DND-41 (cell line): ENCODE measurements at regions not wholly inside any gene's neighbourhood (a gene's known extent, or its start where the extent isn't known, plus 50 kb on each side); places are given as distances from the start of the nearest gene placed in this dataset.

ENCODE experiments used
- ATAC-seq: fragments of 200-7000 bp; cut with Tn5 transposase; 3 replicates; pipeline ENCODE4 v1.9.1; 2021; ENCODE audit warnings: low read depth; ENCODE audit not compliant: insufficient read depth
- DNase-seq: peaks from one replicate; pipeline ENCODE4 v3.0.0-alpha.2; 2020
- H2AFZ ChIP-seq: 2 replicates; pipeline ENCODE4 v1.6.0; 2012; ENCODE audit warnings: low read depth, low read length
- H3K27ac ChIP-seq: 2 replicates; pipeline ENCODE4 v1.5.1; 2012; ENCODE audit warnings: low read length, inconsistent platforms
- H3K27me3 ChIP-seq: fragments of 200-600 bp; sonication (generic); 2 replicates; pipeline ENCODE4 v1.6.0; 2012; ENCODE audit warnings: low read length, mild to moderate bottlenecking, inconsistent platforms; ENCODE audit not compliant: insufficient read depth, poor library complexity
- H3K36me3 ChIP-seq: 2 replicates; pipeline ENCODE4 v1.5.1; 2012; ENCODE audit warnings: low read length, inconsistent platforms; ENCODE audit not compliant: insufficient read depth
- H3K4me1 ChIP-seq: 2 replicates; pipeline ENCODE4 v1.5.1; 2012; ENCODE audit warnings: mild to moderate bottlenecking, low read length; ENCODE audit not compliant: insufficient read depth
- H3K4me2 ChIP-seq: 2 replicates; pipeline ENCODE4 v1.6.0; 2012; ENCODE audit warnings: mild to moderate bottlenecking, moderate library complexity, low read length, inconsistent platforms; ENCODE audit not compliant: insufficient read depth
- H3K4me3 ChIP-seq, 2 experiments: fragments of 200-600 bp in 1 of 2; shearing (Covaris generic) in 1 of 2; 2 replicates each; pipeline ENCODE4 v1.5.1; 2012 to 2016; ENCODE audit warnings: inconsistent platforms in 2 of 2, low read length in 2 of 2, mild to moderate bottlenecking in 2 of 2, low read depth in 1 of 2, moderate library complexity in 1 of 2
- H3K79me2 ChIP-seq: 2 replicates; pipeline ENCODE4 v1.6.0; 2012; ENCODE audit warnings: low read length, inconsistent platforms; ENCODE audit not compliant: insufficient read depth
- H3K9ac ChIP-seq: 2 replicates; pipeline ENCODE4 v1.6.0; 2012; ENCODE audit warnings: low read depth, mild to moderate bottlenecking, inconsistent platforms, low read length, moderate library complexity
- H3K9me3 ChIP-seq: 2 replicates; pipeline ENCODE4 v1.5.1; 2012; ENCODE audit warnings: low read length, moderate library complexity, mild to moderate bottlenecking, inconsistent platforms; ENCODE audit not compliant: insufficient read depth, severe bottlenecking
- H4K20me1 ChIP-seq: 2 replicates; pipeline ENCODE4 v1.6.0; 2012; ENCODE audit warnings: low read length; ENCODE audit not compliant: insufficient read depth
- EZH2 ChIP-seq: IDR thresholded peaks from 3 replicates; pipeline ENCODE4 v1.6.1; 2012; ENCODE audit warnings: borderline replicate concordance, low read depth, mild to moderate bottlenecking, moderate library complexity, low read length, inconsistent platforms; ENCODE audit not compliant: severe bottlenecking
- TF ChIP-seq, protein P1 (sequence below): IDR thresholded peaks from 2 replicates; pipeline ENCODE4 v1.5.1; 2012; ENCODE audit warnings: borderline replicate concordance, low read length, moderate library complexity, mild to moderate bottlenecking; ENCODE audit not compliant: poor library complexity, severe bottlenecking; ENCODE audit errors: extremely low read depth

DNA sequence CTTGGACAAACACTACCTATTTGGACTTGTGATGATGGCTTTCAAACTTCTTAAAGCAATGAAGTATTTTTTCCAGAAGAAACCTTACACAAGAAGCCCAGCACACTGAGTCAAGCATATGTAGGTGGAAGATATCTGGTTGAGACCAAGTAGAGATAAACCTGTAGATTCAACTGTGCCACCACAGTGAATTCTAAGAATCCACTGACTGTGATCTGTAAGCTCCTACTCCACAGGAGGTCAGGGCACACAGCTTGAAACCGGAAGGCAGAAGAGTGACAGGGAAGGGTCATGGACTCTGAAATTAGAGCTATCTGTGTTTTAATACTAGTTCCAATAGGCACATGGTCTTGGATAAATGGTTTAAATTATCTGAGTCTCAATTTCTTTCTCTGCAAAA lies 404.5 kb downstream of the ETS1 start:
- ATAC-seq = peak; percentile 95
- DNase-seq = peak; percentile 83
- Histone ChIP-seq H3K9ac (peak overlapping the region; percentile 22; the same call in 1 of the 2 replicates), H3K4me1 (peaks cover 63% of the 10 kb centered on the region), H3K4me2 (peak overlapping the region; percentile 27), H3K36me3 (peaks cover 8% of the 10 kb centered on the region; the same call in 1 of the 2 replicates), H2AFZ (no peak overlapping the region; the same call in 1 of the 2 replicates), H3K9me3 (peaks cover 16% of the 10 kb centered on the region), H3K27ac (peak overlapping the region; percentile 76), H3K4me3 (no peak overlapping the region), H3K27me3 (no peaks in the 10 kb centered on the region), H3K79me2 (no peaks in the 10 kb centered on the region), H4K20me1 (no peaks in the 10 kb centered on the region)
- no peak for TF ChIP-seq EZH2
- TF ChIP-seq, protein P1, sequence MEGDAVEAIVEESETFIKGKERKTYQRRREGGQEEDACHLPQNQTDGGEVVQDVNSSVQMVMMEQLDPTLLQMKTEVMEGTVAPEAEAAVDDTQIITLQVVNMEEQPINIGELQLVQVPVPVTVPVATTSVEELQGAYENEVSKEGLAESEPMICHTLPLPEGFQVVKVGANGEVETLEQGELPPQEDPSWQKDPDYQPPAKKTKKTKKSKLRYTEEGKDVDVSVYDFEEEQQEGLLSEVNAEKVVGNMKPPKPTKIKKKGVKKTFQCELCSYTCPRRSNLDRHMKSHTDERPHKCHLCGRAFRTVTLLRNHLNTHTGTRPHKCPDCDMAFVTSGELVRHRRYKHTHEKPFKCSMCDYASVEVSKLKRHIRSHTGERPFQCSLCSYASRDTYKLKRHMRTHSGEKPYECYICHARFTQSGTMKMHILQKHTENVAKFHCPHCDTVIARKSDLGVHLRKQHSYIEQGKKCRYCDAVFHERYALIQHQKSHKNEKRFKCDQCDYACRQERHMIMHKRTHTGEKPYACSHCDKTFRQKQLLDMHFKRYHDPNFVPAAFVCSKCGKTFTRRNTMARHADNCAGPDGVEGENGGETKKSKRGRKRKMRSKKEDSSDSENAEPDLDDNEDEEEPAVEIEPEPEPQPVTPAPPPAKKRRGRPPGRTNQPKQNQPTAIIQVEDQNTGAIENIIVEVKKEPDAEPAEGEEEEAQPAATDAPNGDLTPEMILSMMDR = no peak

DNA sequence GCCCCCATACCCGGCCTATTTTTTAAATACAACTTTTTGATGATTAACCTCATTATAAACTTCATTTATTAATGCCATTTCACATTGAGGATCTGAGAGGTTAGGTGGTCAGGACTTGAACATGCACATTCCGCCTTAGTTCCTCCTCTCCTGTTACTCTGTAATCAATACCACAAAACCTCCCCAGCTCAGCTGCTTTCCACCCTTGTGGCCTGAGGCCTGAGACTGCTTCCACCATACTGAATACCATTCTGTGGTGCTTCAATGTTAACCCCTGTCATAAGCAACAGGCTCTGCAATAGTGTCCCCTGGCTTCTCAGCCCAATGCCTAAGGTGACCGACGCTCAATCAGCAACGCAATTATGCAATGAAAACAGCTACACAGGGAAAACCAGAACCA lies 405.4 kb downstream of the ETS1 start:
- TF ChIP-seq EZH2 = no peak
- TF ChIP-seq, protein P1 = no peak
- no peak for ATAC-seq
- peaks cover 16% of the 10 kb centered on the region for H3K9me3 ChIP-seq

DNA sequence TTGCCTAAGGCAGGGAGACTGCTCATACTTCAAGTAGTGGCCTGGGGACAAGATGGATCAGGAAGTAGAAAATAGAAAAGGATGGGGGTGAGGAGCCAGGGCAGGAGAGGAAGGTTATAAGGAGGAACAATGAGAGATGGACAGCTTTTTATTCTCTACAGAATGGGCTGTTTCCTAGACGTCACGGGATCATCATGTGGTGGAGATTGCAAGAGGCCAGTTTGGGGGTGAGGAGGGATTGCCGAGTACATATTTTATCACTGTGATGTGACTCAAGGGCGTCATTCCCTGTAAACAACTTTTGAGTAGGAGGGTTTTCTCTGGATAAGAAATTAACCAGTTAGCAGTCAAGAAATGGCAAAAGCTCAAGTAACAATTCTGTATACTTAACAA lies 406.3 kb downstream of the ETS1 start:
- peaks cover 55% of the 10 kb centered on the region for H3K4me1 ChIP-seq
- no peaks in the 10 kb centered on the region for H4K20me1 ChIP-seq
- no peak overlapping the region for H3K4me2 ChIP-seq
- no peak overlapping the region for H3K9ac ChIP-seq
- peaks cover 8% of the 10 kb centered on the region; the same call in 1 of the 2 replicates for H3K36me3 ChIP-seq
- ATAC-seq (no peak), DNase-seq (no peak)
- H3K9me3 ChIP-seq = peaks cover 16% of the 10 kb centered on the region
- H3K79me2 ChIP-seq = no peaks in the 10 kb centered on the region
- H3K27me3 ChIP-seq = no peaks in the 10 kb centered on the region
- TF ChIP-seq EZH2 = no peak
- TF ChIP-seq, protein P1 = no peak
- no peak overlapping the region for H3K4me3 ChIP-seq
- H3K27ac ChIP-seq = peak overlapping the region; percentile 43
- H2AFZ ChIP-seq = no peak overlapping the region

More for the DNA sequence above, 405.4 kb downstream of the ETS1 start:
- no peak for DNase-seq
- Histone ChIP-seq H3K27ac (peak overlapping the region; percentile 76), H3K27me3 (no peaks in the 10 kb centered on the region), H3K4me2 (peak overlapping the region; percentile 8; the same call in 1 of the 2 replicates), H3K36me3 (peaks cover 8% of the 10 kb centered on the region; the same call in 1 of the 2 replicates), H4K20me1 (no peaks in the 10 kb centered on the region), H3K4me1 (peaks cover 55% of the 10 kb centered on the region), H2AFZ (peak overlapping the region; percentile 7; the same call in 1 of the 2 replicates), H3K4me3 (no peak overlapping the region), H3K9ac (peak overlapping the region; percentile 22; the same call in 1 of the 2 replicates), H3K79me2 (no peaks in the 10 kb centered on the region)
